ENCODE measurements at regions not wholly inside any gene's neighbourhood (a gene's known extent, or its start where the extent isn't known, plus 50 kb on each side); places are given as distances from the start of the nearest gene placed in this dataset.
A peak's percentile ranks its signal among the peaks of the same experiment; 100 is the strongest.
"Not testable (repeated sequence)": the region's sequence is repeated elsewhere in the genome, so short reads cannot be mapped to it uniquely, and the experiment has no call there.

DNA sequence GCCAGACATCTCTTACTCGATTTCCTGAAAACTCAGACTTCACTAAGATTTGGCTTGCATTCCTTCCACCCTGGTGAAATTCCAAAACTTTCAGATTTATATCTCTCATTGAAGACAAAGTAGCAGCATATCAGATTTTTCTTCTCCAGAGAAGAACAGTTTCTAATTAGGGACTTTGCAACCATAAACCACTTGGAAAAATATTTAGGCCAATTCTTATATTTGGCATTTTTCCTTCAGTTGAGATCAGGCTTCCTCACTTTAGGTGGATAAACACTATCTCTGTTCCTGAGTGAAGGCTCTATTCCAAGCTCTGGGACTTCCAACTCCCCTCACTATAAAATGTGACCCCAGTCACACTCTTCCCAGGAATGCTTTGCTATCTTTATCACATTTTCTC lies 1434.3 kb upstream of the FLRT2 start:
- Histone ChIP-seq H3K9me1 (replicated peaks; ENCODE audit: control insufficient read depth, extremely low read depth, insufficient read depth, low read length) (no peaks in the 10 kb centered on the region), H2AFZ (ENCODE audit: low read depth, low read length) (no peak overlapping the region), H3K9ac (replicated peaks; ENCODE audit: extremely low read depth, insufficient read depth, low read length) (no peak overlapping the region), H3K27me3 (ENCODE audit: control insufficient read depth in 2 of 2, insufficient read depth in 2 of 2, low read length in 2 of 2) (no peaks in the 10 kb centered on the region), H3K4me3 (replicated peaks in 1 of 3; ENCODE audit: insufficient read depth in 1 of 3, low read depth in 1 of 3, low read length in 3 of 3) (no peak overlapping the region), H4K20me1 (replicated peaks; ENCODE audit: control insufficient read depth, extremely low read depth, insufficient read depth, low read length) (no peaks in the 10 kb centered on the region), H3K9me3 (replicated peaks; ENCODE audit: control insufficient read depth, insufficient read depth, low read length) (no peaks in the 10 kb centered on the region), H3K79me2 (ENCODE audit: control insufficient read depth, insufficient read depth, low read length) (no peaks in the 10 kb centered on the region), H3K4me1 (ENCODE audit: control insufficient read depth, extremely low read depth, insufficient read depth, low read length) (peaks cover 6% of the 10 kb centered on the region), H3K4me2 (ENCODE audit: insufficient read depth, low read length) (no peak overlapping the region), H3K36me3 (ENCODE audit: control insufficient read depth in 2 of 2, extremely low read depth in 1 of 2, insufficient read depth in 2 of 2, low read length in 2 of 2) (no peaks in the 10 kb centered on the region), H3K27ac (ENCODE audit: insufficient read depth, low read depth, low read length) (no peak overlapping the region)
- dilution Hi-C loops (cut with MboI; ENCODE audit: extremely low pct_ligation_motif_present, low sequenced_read_pairs) = no loop called here
- ChIA-PET POLR2A (no interaction called here), CTCF (no interaction called here)
- no TSS peak for BruUV-seq (replicated peaks)
- peak; percentile 48 for FAIRE-seq
- TF ChIP-seq FOS (IDR thresholded peaks at IDR 0.05; ENCODE audit: borderline replicate concordance, insufficient read depth, low read length) (no peak), POLR2AphosphoS5 (IDR thresholded peaks at IDR 0.05; ENCODE audit: insufficient read depth, low read depth, low read length) (no peak), GATA2 (IDR thresholded peaks at IDR 0.05; ENCODE audit: insufficient read depth, insufficient read length, low read depth, low read length) (peak; percentile 24)
- peak; percentile 57 for DNase-seq (ENCODE audit: low read depth, low spot score)
- intact Hi-C loops (cut with micrococcal nuclease) = no loop called here

DNA sequence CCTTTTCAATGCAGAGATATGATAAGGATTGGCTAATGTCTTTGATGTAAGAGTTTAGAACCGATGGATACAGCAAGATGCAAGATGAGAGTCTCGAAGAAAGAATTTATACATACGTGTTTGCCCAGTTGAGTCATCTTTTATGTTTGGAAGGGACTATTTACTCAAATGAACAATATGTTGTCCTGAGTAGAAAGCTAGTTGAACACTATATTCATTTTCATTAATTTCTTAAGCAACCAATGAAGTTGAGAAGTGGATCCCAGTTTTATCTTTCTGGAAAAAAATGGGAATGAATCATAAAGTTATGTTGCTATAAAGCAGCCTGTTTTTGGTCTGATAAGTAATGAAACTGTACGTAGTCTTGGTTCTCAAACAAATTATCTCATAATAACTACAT lies 1431.7 kb upstream of the FLRT2 start:
- dilution Hi-C loops (cut with MboI; ENCODE audit: extremely low pct_ligation_motif_present, low sequenced_read_pairs) (no loop called here), intact Hi-C loops (cut with micrococcal nuclease) (no loop called here)
- Histone ChIP-seq H3K9ac (replicated peaks; ENCODE audit: extremely low read depth, insufficient read depth, low read length) (no peak overlapping the region), H3K36me3 (ENCODE audit: control insufficient read depth in 2 of 2, extremely low read depth in 1 of 2, insufficient read depth in 2 of 2, low read length in 2 of 2) (no peaks in the 10 kb centered on the region), H3K27ac (ENCODE audit: insufficient read depth, low read depth, low read length) (no peak overlapping the region), H3K27me3 (ENCODE audit: control insufficient read depth in 2 of 2, insufficient read depth in 2 of 2, low read length in 2 of 2) (no peaks in the 10 kb centered on the region), H3K4me3 (replicated peaks in 1 of 3; ENCODE audit: insufficient read depth in 1 of 3, low read depth in 1 of 3, low read length in 3 of 3) (no peak overlapping the region), H3K9me1 (replicated peaks; ENCODE audit: control insufficient read depth, extremely low read depth, insufficient read depth, low read length) (no peaks in the 10 kb centered on the region), H3K4me1 (ENCODE audit: control insufficient read depth, extremely low read depth, insufficient read depth, low read length) (peaks cover 6% of the 10 kb centered on the region), H3K9me3 (replicated peaks; ENCODE audit: control insufficient read depth, insufficient read depth, low read length) (no peaks in the 10 kb centered on the region), H2AFZ (ENCODE audit: low read depth, low read length) (no peak overlapping the region), H3K4me2 (ENCODE audit: insufficient read depth, low read length) (no peak overlapping the region), H3K79me2 (ENCODE audit: control insufficient read depth, insufficient read depth, low read length) (no peaks in the 10 kb centered on the region), H4K20me1 (replicated peaks; ENCODE audit: control insufficient read depth, extremely low read depth, insufficient read depth, low read length) (no peaks in the 10 kb centered on the region)
- no peak for FAIRE-seq
- TF ChIP-seq MYC (IDR thresholded peaks at IDR 0.05; ENCODE audit: low read depth, low read length) (no peak), POLR2A (IDR thresholded peaks at IDR 0.05; ENCODE audit: low read depth, low read length) (no peak), GATA2 (IDR thresholded peaks at IDR 0.05; ENCODE audit: insufficient read depth, insufficient read length, low read depth, low read length) (no peak), FOS (IDR thresholded peaks at IDR 0.05; ENCODE audit: borderline replicate concordance, insufficient read depth, low read length) (no peak), JUN (IDR thresholded peaks at IDR 0.05; ENCODE audit: borderline replicate concordance, insufficient read depth, insufficient read length, low read depth) (no peak), EZH2 (IDR thresholded peaks at IDR 0.05; ENCODE audit: borderline replicate concordance, low read depth, low read length, severe bottlenecking) (no peak), POLR2AphosphoS5 (IDR thresholded peaks at IDR 0.05; ENCODE audit: insufficient read depth, low read depth, low read length) (no peak)
- TF ChIP-seq, protein P1, sequence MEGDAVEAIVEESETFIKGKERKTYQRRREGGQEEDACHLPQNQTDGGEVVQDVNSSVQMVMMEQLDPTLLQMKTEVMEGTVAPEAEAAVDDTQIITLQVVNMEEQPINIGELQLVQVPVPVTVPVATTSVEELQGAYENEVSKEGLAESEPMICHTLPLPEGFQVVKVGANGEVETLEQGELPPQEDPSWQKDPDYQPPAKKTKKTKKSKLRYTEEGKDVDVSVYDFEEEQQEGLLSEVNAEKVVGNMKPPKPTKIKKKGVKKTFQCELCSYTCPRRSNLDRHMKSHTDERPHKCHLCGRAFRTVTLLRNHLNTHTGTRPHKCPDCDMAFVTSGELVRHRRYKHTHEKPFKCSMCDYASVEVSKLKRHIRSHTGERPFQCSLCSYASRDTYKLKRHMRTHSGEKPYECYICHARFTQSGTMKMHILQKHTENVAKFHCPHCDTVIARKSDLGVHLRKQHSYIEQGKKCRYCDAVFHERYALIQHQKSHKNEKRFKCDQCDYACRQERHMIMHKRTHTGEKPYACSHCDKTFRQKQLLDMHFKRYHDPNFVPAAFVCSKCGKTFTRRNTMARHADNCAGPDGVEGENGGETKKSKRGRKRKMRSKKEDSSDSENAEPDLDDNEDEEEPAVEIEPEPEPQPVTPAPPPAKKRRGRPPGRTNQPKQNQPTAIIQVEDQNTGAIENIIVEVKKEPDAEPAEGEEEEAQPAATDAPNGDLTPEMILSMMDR (IDR thresholded peaks at IDR 0.05; ENCODE audit: extremely low read depth in 1 of 2, insufficient read depth in 1 of 2, low read depth in 1 of 2, low read length in 2 of 2) = no peak
- CTCF ChIA-PET = no interaction called here
- BruUV-seq (replicated peaks) = no TSS peak
- DNase-seq (ENCODE audit: low read depth, low spot score) = no peak
- POLR2A ChIA-PET = no interaction called here

DNA sequence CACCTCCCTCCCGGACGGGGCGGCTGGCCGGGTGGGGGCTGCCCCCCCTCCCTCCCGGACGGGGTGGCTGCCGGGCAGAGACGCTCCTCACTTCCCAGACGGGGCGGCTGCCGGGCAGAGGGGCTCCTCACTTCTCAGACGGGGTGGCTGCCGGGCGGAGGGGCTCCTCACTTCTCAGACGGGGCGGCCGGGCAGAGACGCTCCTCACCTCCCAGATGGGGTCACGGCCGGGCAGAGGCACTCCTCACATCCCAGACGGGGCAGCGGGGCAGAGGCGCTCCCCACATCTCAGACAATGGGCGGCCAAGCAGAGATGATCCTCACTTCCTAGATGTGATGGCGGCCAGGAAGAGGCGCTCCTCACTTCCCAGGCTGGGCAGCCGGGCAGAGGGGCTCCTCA lies 1430.4 kb upstream of the FLRT2 start:
- H3K4me2 ChIP-seq (ENCODE audit: insufficient read depth, low read length); H4K20me1 ChIP-seq (replicated peaks; ENCODE audit: control insufficient read depth, extremely low read depth, insufficient read depth, low read length); H3K9ac ChIP-seq (replicated peaks; ENCODE audit: extremely low read depth, insufficient read depth, low read length); intact Hi-C loops (cut with micrococcal nuclease); H3K27me3 ChIP-seq (ENCODE audit: control insufficient read depth in 2 of 2, insufficient read depth in 2 of 2, low read length in 2 of 2); H3K79me2 ChIP-seq (ENCODE audit: control insufficient read depth, insufficient read depth, low read length); H2AFZ ChIP-seq (ENCODE audit: low read depth, low read length); H3K9me1 ChIP-seq (replicated peaks; ENCODE audit: control insufficient read depth, extremely low read depth, insufficient read depth, low read length); H3K27ac ChIP-seq (ENCODE audit: insufficient read depth, low read depth, low read length); H3K36me3 ChIP-seq (ENCODE audit: control insufficient read depth in 2 of 2, extremely low read depth in 1 of 2, insufficient read depth in 2 of 2, low read length in 2 of 2); dilution Hi-C loops (cut with MboI; ENCODE audit: extremely low pct_ligation_motif_present, low sequenced_read_pairs); H3K9me3 ChIP-seq (replicated peaks; ENCODE audit: control insufficient read depth, insufficient read depth, low read length); FAIRE-seq; H3K4me1 ChIP-seq (ENCODE audit: control insufficient read depth, extremely low read depth, insufficient read depth, low read length); POLR2A ChIA-PET; BruUV-seq (replicated peaks); H3K4me3 ChIP-seq (replicated peaks in 1 of 3; ENCODE audit: insufficient read depth in 1 of 3, low read depth in 1 of 3, low read length in 3 of 3); DNase-seq (ENCODE audit: low read depth, low spot score): not testable (repeated sequence)
- CTCF ChIA-PET = interaction anchor here (0.7 to 0.8 kb wide), 2 partner anchors 8 to 691 kb away, joined by 3 read pairs; no protein-coding TSS in a partner anchor
